Dendritic cell treated with granulocyte-macrophage colony-stimulating factor and Interleukin-4, amounts not matched to agents 40 ng/mL and 50 ng/mL, for 4 days (primary cell): ENCODE measurements at regions not wholly inside any gene's neighbourhood (a gene's known extent, or its start where the extent isn't known, plus 50 kb on each side); places are given as distances from the start of the nearest gene placed in this dataset.
"Not testable (repeated sequence)": the region's sequence is repeated elsewhere in the genome, so short reads cannot be mapped to it uniquely, and the experiment has no call there.

Experiments
- H3K27ac Mint-ChIP-seq: one replicate; pipeline ENCODE4 v1.8.0; 2022; ENCODE audit warnings: mild to moderate bottlenecking, mixed read lengths
- H3K27me3 Mint-ChIP-seq: one replicate; pipeline ENCODE4 v1.8.0; 2022; ENCODE audit warnings: mild to moderate bottlenecking, mixed read lengths
- H3K36me3 Mint-ChIP-seq: one replicate; pipeline ENCODE4 v1.8.0; 2022; ENCODE audit warnings: low read depth, mixed read lengths
- H3K4me1 Mint-ChIP-seq: one replicate; pipeline ENCODE4 v1.8.0; 2022; ENCODE audit warnings: low read depth, mixed read lengths
- H3K4me3 Mint-ChIP-seq: one replicate; pipeline ENCODE4 v1.8.0; 2022; ENCODE audit warnings: mild to moderate bottlenecking, moderate library complexity, mixed read lengths
- H3K9me3 Mint-ChIP-seq: one replicate; pipeline ENCODE4 v1.8.0; 2022; ENCODE audit warnings: mixed read lengths
- intact Hi-C: fragments of 100-400 bp; cut with micrococcal nuclease; formaldehyde crosslinking; loops from one replicate; pipeline ENCODE4 v1.15.0; 2022

GRCh38 chr6:84635081-84635761 lies 129.2 kb downstream of the TBX18 start:
- H3K4me1 Mint-ChIP-seq: no peaks in the 10 kb centered on the region
- H3K27me3 Mint-ChIP-seq: no peaks in the 10 kb centered on the region
- no peak overlapping the region for H3K27ac Mint-ChIP-seq
- peaks cover 9% of the 10 kb centered on the region for H3K9me3 Mint-ChIP-seq
- no peaks in the 10 kb centered on the region for H3K36me3 Mint-ChIP-seq
- no peak overlapping the region for H3K4me3 Mint-ChIP-seq
- intact Hi-C loops: no loop called here

GRCh38 chr6:84633771-84634170 lies 130.6 kb downstream of the TBX18 start:
- Mint-ChIP-seq H3K27ac (no peak overlapping the region), H3K27me3 (no peaks in the 10 kb centered on the region), H3K9me3 (peaks cover 9% of the 10 kb centered on the region), H3K4me3 (no peak overlapping the region), H3K4me1 (no peaks in the 10 kb centered on the region), H3K36me3 (no peaks in the 10 kb centered on the region)
- intact Hi-C loops: no loop called here

- intact Hi-C loops, H3K27ac Mint-ChIP-seq, H3K4me1 Mint-ChIP-seq, H3K27me3 Mint-ChIP-seq, H3K36me3 Mint-ChIP-seq, H3K4me3 Mint-ChIP-seq: not testable (repeated sequence)
- H3K9me3 Mint-ChIP-seq: peaks cover 20% of the 10 kb centered on the region
Measured at GRCh38 chr6:84626527-84626926, 137.9 kb downstream of the TBX18 start.

- Mint-ChIP-seq H3K27me3 (no peaks in the 10 kb centered on the region), H3K36me3 (no peaks in the 10 kb centered on the region), H3K27ac (no peak overlapping the region), H3K4me1 (no peaks in the 10 kb centered on the region), H3K4me3 (no peak overlapping the region), H3K9me3 (peaks cover 24% of the 10 kb centered on the region)
- intact Hi-C loops: no loop called here
Measured at GRCh38 chr6:84625506-84625905, 138.9 kb downstream of the TBX18 start.

GRCh38 chr6:84623956-84624680 lies 140.3 kb downstream of the TBX18 start:
- Mint-ChIP-seq H3K4me3 (no peak overlapping the region), H3K27ac (no peak overlapping the region), H3K9me3 (peaks cover 31% of the 10 kb centered on the region), H3K27me3 (no peaks in the 10 kb centered on the region), H3K4me1 (no peaks in the 10 kb centered on the region), H3K36me3 (no peaks in the 10 kb centered on the region)
- intact Hi-C loops: no loop called here

- intact Hi-C loops: no loop called here
- Mint-ChIP-seq H3K27ac (no peak overlapping the region), H3K27me3 (no peaks in the 10 kb centered on the region), H3K4me3 (no peak overlapping the region), H3K9me3 (peaks cover 22% of the 10 kb centered on the region), H3K4me1 (no peaks in the 10 kb centered on the region), H3K36me3 (no peaks in the 10 kb centered on the region)
Measured at GRCh38 chr6:84618836-84619235, 145.6 kb downstream of the TBX18 start.

GRCh38 chr6:84618046-84618752 lies 146.2 kb downstream of the TBX18 start:
- peaks cover 22% of the 10 kb centered on the region for H3K9me3 Mint-ChIP-seq
- intact Hi-C loops: no loop called here
- H3K36me3 Mint-ChIP-seq: no peaks in the 10 kb centered on the region
- no peaks in the 10 kb centered on the region for H3K27me3 Mint-ChIP-seq
- no peak overlapping the region for H3K27ac Mint-ChIP-seq
- H3K4me3 Mint-ChIP-seq: no peak overlapping the region
- H3K4me1 Mint-ChIP-seq: no peaks in the 10 kb centered on the region

GRCh38 chr6:84615987-84616386 lies 148.4 kb downstream of the TBX18 start:
- peaks cover 7% of the 10 kb centered on the region for H3K9me3 Mint-ChIP-seq
- intact Hi-C loops: no loop called here

GRCh38 chr6:84615113-84615850 lies 149.1 kb downstream of the TBX18 start:
- H3K4me3 Mint-ChIP-seq: no peak overlapping the region
- H3K27ac Mint-ChIP-seq: no peak overlapping the region
- intact Hi-C loops: no loop called here

More at GRCh38 chr6:84615987-84616386, 148.4 kb downstream of the TBX18 start:
- no peaks in the 10 kb centered on the region for H3K27me3 Mint-ChIP-seq
- no peaks in the 10 kb centered on the region for H3K36me3 Mint-ChIP-seq
- H3K4me3 Mint-ChIP-seq: no peak overlapping the region
- H3K27ac Mint-ChIP-seq: no peak overlapping the region
- no peaks in the 10 kb centered on the region for H3K4me1 Mint-ChIP-seq

GRCh38 chr6:84606860-84607259 lies 157.5 kb downstream of the TBX18 start:
- H3K36me3 Mint-ChIP-seq: no peaks in the 10 kb centered on the region
- H3K4me1 Mint-ChIP-seq: no peaks in the 10 kb centered on the region
- no peak overlapping the region for H3K27ac Mint-ChIP-seq
- H3K9me3 Mint-ChIP-seq: no peaks in the 10 kb centered on the region
- intact Hi-C loops: no loop called here
- no peaks in the 10 kb centered on the region for H3K27me3 Mint-ChIP-seq
- no peak overlapping the region for H3K4me3 Mint-ChIP-seq

More at GRCh38 chr6:84615113-84615850, 149.1 kb downstream of the TBX18 start:
- Mint-ChIP-seq H3K36me3 (no peaks in the 10 kb centered on the region), H3K9me3 (peaks cover 7% of the 10 kb centered on the region), H3K4me1 (no peaks in the 10 kb centered on the region), H3K27me3 (no peaks in the 10 kb centered on the region)

- Mint-ChIP-seq H3K27ac (no peak overlapping the region), H3K4me3 (no peak overlapping the region), H3K4me1 (no peaks in the 10 kb centered on the region), H3K9me3 (no peaks in the 10 kb centered on the region), H3K27me3 (no peaks in the 10 kb centered on the region), H3K36me3 (no peaks in the 10 kb centered on the region)
- intact Hi-C loops: no loop called here
Measured at GRCh38 chr6:84605298-84605697, 159.1 kb downstream of the TBX18 start.

- H3K4me3 Mint-ChIP-seq: no peak overlapping the region
- no peaks in the 10 kb centered on the region for H3K27me3 Mint-ChIP-seq
- H3K4me1 Mint-ChIP-seq: no peaks in the 10 kb centered on the region
- intact Hi-C loops: no loop called here
- no peaks in the 10 kb centered on the region for H3K36me3 Mint-ChIP-seq
- no peaks in the 10 kb centered on the region for H3K9me3 Mint-ChIP-seq
- no peak overlapping the region for H3K27ac Mint-ChIP-seq
Measured at GRCh38 chr6:84601366-84601765, 163.0 kb downstream of the TBX18 start.

- Mint-ChIP-seq H3K27me3 (no peaks in the 10 kb centered on the region), H3K4me1 (no peaks in the 10 kb centered on the region), H3K9me3 (no peaks in the 10 kb centered on the region), H3K36me3 (no peaks in the 10 kb centered on the region), H3K4me3 (no peak overlapping the region), H3K27ac (no peak overlapping the region)
- intact Hi-C loops: no loop called here
Measured at GRCh38 chr6:84599991-84600390, 164.4 kb downstream of the TBX18 start.
